ENCODE measurements at regions not wholly inside any gene's neighbourhood (a gene's known extent, or its start where the extent isn't known, plus 50 kb on each side); places are given as distances from the start of the nearest gene placed in this dataset.
A peak's percentile ranks its signal among the peaks of the same experiment; 100 is the strongest.

- H3K27me3 ChIP-seq (ENCODE audit: low read length): no peaks in the 10 kb centered on the region
Measured at GRCh38 chr12:48286665-48287064, 64.1 kb downstream of the ZNF641 start.

DNA sequence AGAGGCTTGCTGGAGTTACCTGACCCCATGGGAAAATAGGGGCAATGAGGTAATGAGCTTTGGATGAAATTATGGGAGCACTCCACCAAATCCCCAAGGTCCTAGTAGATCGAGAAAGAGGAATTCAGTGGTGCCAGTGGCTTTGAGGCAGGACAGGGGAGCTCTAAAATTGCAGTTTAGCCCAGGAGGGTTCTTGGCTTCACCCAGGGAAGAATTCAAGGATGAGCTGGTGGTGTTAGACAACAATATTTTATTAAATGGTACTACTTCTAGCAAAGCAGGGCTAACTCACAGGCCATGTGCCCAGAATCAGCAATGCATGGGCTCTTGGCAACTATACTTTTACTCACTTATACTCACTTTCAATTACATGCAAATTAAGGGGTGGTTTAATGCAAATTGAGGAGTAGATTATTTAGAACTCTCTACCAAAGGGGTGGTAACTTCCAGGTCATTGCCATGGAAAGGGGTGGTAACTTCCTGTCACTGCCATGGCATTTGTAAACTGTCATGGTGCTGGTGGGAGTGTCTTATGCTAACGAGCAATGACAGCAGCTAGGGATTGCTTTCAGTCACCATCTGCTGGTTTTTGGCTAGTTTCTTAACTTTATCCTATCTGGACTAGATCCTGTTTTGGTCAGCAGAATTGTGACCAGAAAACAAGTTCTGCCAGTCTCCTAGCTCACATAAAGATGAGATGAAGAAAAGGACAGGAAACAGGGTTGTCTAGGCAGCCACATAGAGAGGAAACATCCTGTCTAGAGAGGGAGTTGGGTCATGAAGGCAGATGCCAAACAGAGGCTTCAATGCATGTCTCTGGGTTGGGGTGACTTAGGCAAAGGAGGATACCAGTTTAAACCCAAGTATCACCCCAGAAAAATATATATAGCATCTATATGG lies 64.7 kb downstream of the ZNF641 start:
- Histone ChIP-seq H3K36me3 (ENCODE audit: insufficient read depth, low read length) (no peaks in the 10 kb centered on the region), H3K4me3 (ENCODE audit: low read length) (no peak overlapping the region), H3K4me2 (ENCODE audit: low read depth, low read length, poor library complexity, severe bottlenecking) (peak overlapping the region; percentile 19), H2AFZ (ENCODE audit: low read length) (peak overlapping the region; percentile 49; the same call in 1 of the 2 replicates), H3K79me2 (ENCODE audit: low read length) (no peaks in the 10 kb centered on the region), H3K9ac (ENCODE audit: low read length) (no peak overlapping the region), H3K9me2 (replicated peaks; ENCODE audit: insufficient read depth, low read length) (no peaks in the 10 kb centered on the region), H4K20me1 (ENCODE audit: insufficient read depth, low read depth, low read length) (no peaks in the 10 kb centered on the region), H3K27ac (ENCODE audit: low read length) (no peak overlapping the region), H3K9me3 (ENCODE audit: low read length) (no peaks in the 10 kb centered on the region), H3K27me3 (ENCODE audit: low read length) (no peaks in the 10 kb centered on the region), H3K4me1 (ENCODE audit: low read length) (no peaks in the 10 kb centered on the region)
- peak; percentile 52 for DNase-seq

More at GRCh38 chr12:48286665-48287064, 64.1 kb downstream of the ZNF641 start:
- Histone ChIP-seq H3K79me2 (ENCODE audit: low read length) (no peaks in the 10 kb centered on the region), H3K9ac (ENCODE audit: low read length) (no peak overlapping the region), H3K9me3 (ENCODE audit: low read length) (no peaks in the 10 kb centered on the region), H3K4me3 (ENCODE audit: low read length) (no peak overlapping the region), H2AFZ (ENCODE audit: low read length) (peak overlapping the region; percentile 49; the same call in 1 of the 2 replicates), H4K20me1 (ENCODE audit: insufficient read depth, low read depth, low read length) (no peaks in the 10 kb centered on the region), H3K4me1 (ENCODE audit: low read length) (no peaks in the 10 kb centered on the region), H3K27ac (ENCODE audit: low read length) (no peak overlapping the region), H3K9me2 (replicated peaks; ENCODE audit: insufficient read depth, low read length) (no peaks in the 10 kb centered on the region), H3K36me3 (ENCODE audit: insufficient read depth, low read length) (no peaks in the 10 kb centered on the region), H3K4me2 (ENCODE audit: low read depth, low read length, poor library complexity, severe bottlenecking) (no peak overlapping the region)
- peak; percentile 61 for DNase-seq

DNA sequence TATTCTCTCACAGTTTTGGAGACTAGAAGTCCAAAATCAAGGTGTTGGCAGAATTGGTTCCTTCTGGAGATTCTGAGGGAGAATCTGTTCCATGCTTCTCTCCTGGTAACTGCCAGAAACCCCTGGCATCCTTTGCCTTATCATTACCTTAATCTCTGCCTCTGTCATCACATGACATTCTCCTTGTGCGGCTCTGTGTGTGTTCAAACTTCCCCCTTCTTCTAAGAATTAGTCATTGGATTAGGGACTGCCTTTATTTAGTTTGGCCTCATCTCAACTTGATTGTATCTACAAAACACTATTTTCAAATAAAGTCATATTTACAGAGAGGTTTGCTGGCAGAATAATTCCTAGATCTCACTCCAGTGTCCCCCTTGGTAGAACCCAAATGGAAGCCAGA lies 68.9 kb downstream of the ZNF641 start:
- Histone ChIP-seq H3K79me2 (ENCODE audit: low read length) (no peaks in the 10 kb centered on the region), H4K20me1 (ENCODE audit: insufficient read depth, low read depth, low read length) (no peaks in the 10 kb centered on the region), H3K4me1 (ENCODE audit: low read length) (no peaks in the 10 kb centered on the region), H3K9me2 (replicated peaks; ENCODE audit: insufficient read depth, low read length) (no peaks in the 10 kb centered on the region), H3K4me2 (ENCODE audit: low read depth, low read length, poor library complexity, severe bottlenecking) (no peak overlapping the region), H3K36me3 (ENCODE audit: insufficient read depth, low read length) (no peaks in the 10 kb centered on the region), H3K9ac (ENCODE audit: low read length) (no peak overlapping the region), H3K9me3 (ENCODE audit: low read length) (no peaks in the 10 kb centered on the region), H3K4me3 (ENCODE audit: low read length) (no peak overlapping the region), H2AFZ (ENCODE audit: low read length) (no peak overlapping the region), H3K27ac (ENCODE audit: low read length) (no peak overlapping the region), H3K27me3 (ENCODE audit: low read length) (no peaks in the 10 kb centered on the region)
- no peak for DNase-seq

DNA sequence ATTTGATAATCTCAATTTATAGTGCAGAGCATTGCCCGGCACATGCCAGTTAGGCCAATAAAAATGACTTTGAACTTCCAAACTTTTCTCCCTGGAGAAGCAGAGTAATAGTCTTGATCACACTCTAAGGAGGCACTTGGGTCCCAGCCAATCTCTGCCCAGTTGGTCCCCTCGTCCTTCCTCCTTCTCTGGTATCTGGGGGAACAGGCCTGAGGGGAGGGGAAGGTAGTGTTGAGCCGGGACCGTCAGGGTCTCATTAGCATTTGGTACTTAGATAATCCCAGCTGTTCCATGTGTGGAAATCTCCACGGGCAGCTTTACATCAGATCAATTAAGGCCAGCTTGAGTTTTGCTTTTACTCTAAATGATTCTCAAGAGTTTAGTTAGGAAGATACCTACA lies 70.1 kb downstream of the ZNF641 start:
- H3K4me2 ChIP-seq (ENCODE audit: low read depth, low read length, poor library complexity, severe bottlenecking): no peak overlapping the region
- no peaks in the 10 kb centered on the region for H4K20me1 ChIP-seq (ENCODE audit: insufficient read depth, low read depth, low read length)
- no peaks in the 10 kb centered on the region for H3K9me2 ChIP-seq (replicated peaks; ENCODE audit: insufficient read depth, low read length)
- no peak for DNase-seq
- no peaks in the 10 kb centered on the region for H3K27me3 ChIP-seq (ENCODE audit: low read length)
- H3K9ac ChIP-seq (ENCODE audit: low read length): no peak overlapping the region
- H3K9me3 ChIP-seq (ENCODE audit: low read length): no peaks in the 10 kb centered on the region
- H3K4me3 ChIP-seq (ENCODE audit: low read length): no peak overlapping the region
- H3K36me3 ChIP-seq (ENCODE audit: insufficient read depth, low read length): no peaks in the 10 kb centered on the region
- H3K4me1 ChIP-seq (ENCODE audit: low read length): no peaks in the 10 kb centered on the region
- H2AFZ ChIP-seq (ENCODE audit: low read length): no peak overlapping the region
- H3K27ac ChIP-seq (ENCODE audit: low read length): no peak overlapping the region
- H3K79me2 ChIP-seq (ENCODE audit: low read length): no peaks in the 10 kb centered on the region

DNA sequence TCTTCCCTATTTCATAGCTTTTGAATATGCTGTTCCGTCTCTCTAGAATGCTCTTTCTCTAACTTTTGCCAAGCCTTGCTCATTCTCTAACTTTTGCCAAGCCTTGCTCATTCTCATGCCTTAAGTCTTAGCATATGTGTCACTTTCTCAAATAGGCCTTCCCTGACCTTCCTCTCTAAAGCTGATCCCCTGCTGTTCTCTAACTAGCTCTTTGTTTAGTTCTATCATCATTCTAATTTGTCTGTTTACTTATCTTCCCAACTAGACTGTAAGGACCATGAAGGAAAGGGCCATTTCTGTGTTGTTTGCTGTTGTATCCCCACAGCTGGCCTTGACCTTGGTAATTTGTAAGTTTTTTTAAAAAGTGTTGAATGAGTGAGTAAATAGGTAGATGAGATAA lies 71.1 kb downstream of the ZNF641 start:
- H3K4me3 ChIP-seq (ENCODE audit: low read length): no peak overlapping the region
- no peaks in the 10 kb centered on the region for H3K27me3 ChIP-seq (ENCODE audit: low read length)
- no peaks in the 10 kb centered on the region for H3K9me2 ChIP-seq (replicated peaks; ENCODE audit: insufficient read depth, low read length)
- H3K36me3 ChIP-seq (ENCODE audit: insufficient read depth, low read length): no peaks in the 10 kb centered on the region
- H3K4me2 ChIP-seq (ENCODE audit: low read depth, low read length, poor library complexity, severe bottlenecking): no peak overlapping the region
- no peaks in the 10 kb centered on the region for H4K20me1 ChIP-seq (ENCODE audit: insufficient read depth, low read depth, low read length)
- H3K9me3 ChIP-seq (ENCODE audit: low read length): no peaks in the 10 kb centered on the region
- no peak overlapping the region for H3K9ac ChIP-seq (ENCODE audit: low read length)
- DNase-seq: no peak
- no peaks in the 10 kb centered on the region for H3K79me2 ChIP-seq (ENCODE audit: low read length)
- H3K27ac ChIP-seq (ENCODE audit: low read length): no peak overlapping the region
- H2AFZ ChIP-seq (ENCODE audit: low read length): no peak overlapping the region
- no peaks in the 10 kb centered on the region for H3K4me1 ChIP-seq (ENCODE audit: low read length)

GRCh38 chr12:48279101-48279500 lies 71.6 kb downstream of the ZNF641 start:
- Histone ChIP-seq H3K79me2 (ENCODE audit: low read length) (no peaks in the 10 kb centered on the region), H2AFZ (ENCODE audit: low read length) (no peak overlapping the region), H3K9ac (ENCODE audit: low read length) (no peak overlapping the region), H3K4me2 (ENCODE audit: low read depth, low read length, poor library complexity, severe bottlenecking) (no peak overlapping the region), H3K9me3 (ENCODE audit: low read length) (no peaks in the 10 kb centered on the region), H3K27me3 (ENCODE audit: low read length) (no peaks in the 10 kb centered on the region), H3K36me3 (ENCODE audit: insufficient read depth, low read length) (no peaks in the 10 kb centered on the region), H4K20me1 (ENCODE audit: insufficient read depth, low read depth, low read length) (no peaks in the 10 kb centered on the region), H3K4me1 (ENCODE audit: low read length) (no peaks in the 10 kb centered on the region), H3K4me3 (ENCODE audit: low read length) (no peak overlapping the region), H3K9me2 (replicated peaks; ENCODE audit: insufficient read depth, low read length) (no peaks in the 10 kb centered on the region), H3K27ac (ENCODE audit: low read length) (no peak overlapping the region)
- no peak for DNase-seq

GRCh38 chr12:48276621-48277020 lies 73.5 kb upstream of the OR10AD1 start:
- Histone ChIP-seq H4K20me1 (ENCODE audit: insufficient read depth, low read depth, low read length) (no peaks in the 10 kb centered on the region), H2AFZ (ENCODE audit: low read length) (no peak overlapping the region), H3K27me3 (ENCODE audit: low read length) (no peaks in the 10 kb centered on the region), H3K4me1 (ENCODE audit: low read length) (no peaks in the 10 kb centered on the region), H3K27ac (ENCODE audit: low read length) (no peak overlapping the region), H3K79me2 (ENCODE audit: low read length) (no peaks in the 10 kb centered on the region), H3K4me2 (ENCODE audit: low read depth, low read length, poor library complexity, severe bottlenecking) (no peak overlapping the region), H3K9me3 (ENCODE audit: low read length) (no peaks in the 10 kb centered on the region), H3K9ac (ENCODE audit: low read length) (no peak overlapping the region), H3K4me3 (ENCODE audit: low read length) (no peak overlapping the region), H3K36me3 (ENCODE audit: insufficient read depth, low read length) (no peaks in the 10 kb centered on the region), H3K9me2 (replicated peaks; ENCODE audit: insufficient read depth, low read length) (no peaks in the 10 kb centered on the region)
- DNase-seq: no peak

DNA sequence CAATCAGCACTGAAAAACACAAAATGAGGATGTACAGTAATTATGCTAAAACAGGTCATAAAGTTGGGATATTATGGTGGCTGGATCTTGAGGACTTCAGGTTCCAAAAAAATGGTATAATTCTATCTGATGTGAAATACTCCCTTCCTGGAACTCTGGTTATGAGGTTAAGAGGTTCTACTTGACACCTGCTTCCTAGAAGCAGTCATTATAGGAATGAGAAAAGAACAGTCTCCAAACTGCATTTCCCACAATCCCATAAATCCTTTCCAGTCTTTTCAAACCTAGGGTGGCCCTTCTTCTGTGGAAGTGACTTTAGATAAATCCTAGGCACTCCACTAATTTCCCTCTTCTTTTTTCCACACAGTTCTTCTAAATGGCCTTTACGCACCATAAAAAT lies 63.7 kb upstream of the OR10AD1 start:
- H3K4me2 ChIP-seq (ENCODE audit: low read depth, low read length, poor library complexity, severe bottlenecking): no peak overlapping the region
- no peaks in the 10 kb centered on the region for H3K79me2 ChIP-seq (ENCODE audit: low read length)
- DNase-seq: no peak
- H3K9ac ChIP-seq (ENCODE audit: low read length): no peak overlapping the region
- H3K4me3 ChIP-seq (ENCODE audit: low read length): no peak overlapping the region
- no peaks in the 10 kb centered on the region for H3K9me3 ChIP-seq (ENCODE audit: low read length)
- no peak overlapping the region for H2AFZ ChIP-seq (ENCODE audit: low read length)
- no peaks in the 10 kb centered on the region for H3K36me3 ChIP-seq (ENCODE audit: insufficient read depth, low read length)
- H3K9me2 ChIP-seq (replicated peaks; ENCODE audit: insufficient read depth, low read length): no peaks in the 10 kb centered on the region
- no peak overlapping the region for H3K27ac ChIP-seq (ENCODE audit: low read length)
- no peaks in the 10 kb centered on the region for H3K27me3 ChIP-seq (ENCODE audit: low read length)
- no peaks in the 10 kb centered on the region for H3K4me1 ChIP-seq (ENCODE audit: low read length)
- no peaks in the 10 kb centered on the region for H4K20me1 ChIP-seq (ENCODE audit: insufficient read depth, low read depth, low read length)
